ENCODE measurements at regions not wholly inside any gene's neighbourhood (a gene's known extent, or its start where the extent isn't known, plus 50 kb on each side); places are given as distances from the start of the nearest gene placed in this dataset.

DNA sequence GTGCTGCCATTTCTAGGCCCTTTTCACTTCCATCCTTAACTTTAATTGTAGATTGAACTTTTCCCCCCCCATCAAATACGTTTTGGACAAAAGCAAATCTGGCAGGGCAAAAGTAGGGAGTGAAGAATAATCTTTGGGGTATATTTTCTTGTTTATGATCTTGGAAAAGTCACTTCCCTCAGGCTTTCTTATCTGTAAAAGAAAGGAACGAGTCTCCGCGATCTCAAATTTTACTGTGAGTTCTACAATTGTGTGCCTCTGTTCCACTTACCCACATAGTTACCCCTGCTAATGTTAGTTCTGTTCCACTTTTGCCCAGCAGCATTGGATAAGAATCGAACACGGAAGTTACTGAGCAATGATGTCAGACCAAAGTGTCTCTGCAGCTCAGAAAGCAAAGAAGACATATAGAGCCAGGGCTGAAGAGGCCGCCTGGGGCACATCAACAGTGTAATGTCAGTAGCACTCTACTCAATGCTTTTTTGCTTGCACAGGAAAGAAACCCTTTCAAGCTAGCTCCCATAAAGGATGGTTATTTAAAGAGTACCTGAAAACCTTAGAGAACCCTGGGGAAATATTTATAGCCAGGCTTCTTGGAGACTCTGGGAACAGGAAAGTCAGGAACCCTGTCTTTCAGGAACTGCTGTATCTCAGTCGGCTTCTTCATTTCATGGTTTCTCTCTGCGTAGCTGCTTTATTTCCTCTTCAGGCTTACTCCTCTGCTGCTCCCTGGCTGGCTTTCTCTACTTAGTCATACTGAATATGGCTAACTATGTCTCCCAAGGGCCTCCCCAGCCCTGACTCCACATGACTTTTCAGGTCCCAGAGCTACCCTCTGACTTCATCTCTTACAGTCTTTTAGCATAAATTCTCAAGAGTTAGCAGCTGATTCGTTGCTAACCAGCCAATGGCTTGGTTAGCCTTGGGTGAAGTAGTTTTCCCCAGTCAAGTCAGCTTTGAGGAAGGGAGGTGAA is 123.7 kb upstream of the FAM3C start:
- Histone ChIP-seq H3K27ac (ENCODE audit: insufficient read depth in 1 of 2, low read depth in 1 of 2, low read length in 2 of 2, poor library complexity in 1 of 2, severe bottlenecking in 2 of 2) (no peak overlapping the region), H3K4me3 (ENCODE audit: control insufficient read depth in 1 of 7, extremely low read depth in 1 of 7, insufficient read depth in 4 of 7, low read depth in 2 of 7, low read length in 6 of 7) (no peak overlapping the region), H3K4me1 (ENCODE audit: control extremely low read depth in 1 of 4, control insufficient read depth in 4 of 4, insufficient read depth in 4 of 4, low read length in 3 of 4) (no peaks in the 10 kb centered on the region), H3K36me3 (ENCODE audit: control insufficient read depth in 4 of 4, insufficient read depth in 4 of 4, low read length in 3 of 4) (no peaks in the 10 kb centered on the region), H3K9me3 (ENCODE audit: control extremely low read depth in 1 of 5, control insufficient read depth in 4 of 5, insufficient read depth in 2 of 5, low read depth in 1 of 5, low read length in 4 of 5) (no peaks in the 10 kb centered on the region), H3K27me3 (replicated peaks in 2 of 5; ENCODE audit: control insufficient read depth in 4 of 5, insufficient read depth in 5 of 5, low read length in 4 of 5) (no peaks in the 10 kb centered on the region)
- POLR2A ChIA-PET: no interaction called here
- CTCF ChIA-PET: no interaction called here
- 73% methylated on average over 5 of the region's 10 CpGs for WGBS (ENCODE audit: insufficient coverage)
- peak in 2 of 3 donors; percentile 18 to 26 for DNase-seq

DNA sequence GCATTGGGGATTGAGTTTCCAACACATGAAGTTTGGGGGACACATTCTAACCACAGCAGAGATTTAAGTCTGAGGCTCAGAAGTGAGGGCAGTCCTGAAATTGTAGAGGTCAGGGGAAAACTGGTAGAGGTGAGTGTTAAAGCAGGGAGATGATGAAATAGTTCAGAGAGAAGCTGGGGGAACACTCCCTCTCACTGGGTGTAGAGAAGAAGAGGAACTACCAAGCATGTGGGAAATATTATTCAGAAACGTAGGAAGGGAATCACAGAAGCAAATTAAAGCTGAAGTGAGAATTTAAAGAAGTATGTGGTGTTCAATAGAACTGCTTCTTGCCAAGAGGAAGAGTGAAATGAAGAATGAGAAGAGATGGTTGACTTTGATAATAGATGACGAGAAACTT is 121.5 kb upstream of the FAM3C start:
- WGBS (ENCODE audit: insufficient coverage): 40% methylated on average over 2 of the region's 2 CpGs
- Histone ChIP-seq H3K4me3 (ENCODE audit: control insufficient read depth in 1 of 7, extremely low read depth in 1 of 7, insufficient read depth in 4 of 7, low read depth in 2 of 7, low read length in 6 of 7) (no peak overlapping the region), H3K27me3 (replicated peaks in 2 of 5; ENCODE audit: control insufficient read depth in 4 of 5, insufficient read depth in 5 of 5, low read length in 4 of 5) (no peaks in the 10 kb centered on the region), H3K36me3 (ENCODE audit: control insufficient read depth in 4 of 4, insufficient read depth in 4 of 4, low read length in 3 of 4) (no peaks in the 10 kb centered on the region), H3K27ac (ENCODE audit: insufficient read depth in 1 of 2, low read depth in 1 of 2, low read length in 2 of 2, poor library complexity in 1 of 2, severe bottlenecking in 2 of 2) (no peak overlapping the region), H3K9me3 (ENCODE audit: control extremely low read depth in 1 of 5, control insufficient read depth in 4 of 5, insufficient read depth in 2 of 5, low read depth in 1 of 5, low read length in 4 of 5) (no peaks in the 10 kb centered on the region), H3K4me1 (ENCODE audit: control extremely low read depth in 1 of 4, control insufficient read depth in 4 of 4, insufficient read depth in 4 of 4, low read length in 3 of 4) (no peaks in the 10 kb centered on the region)
- ChIA-PET POLR2A (no interaction called here), CTCF (no interaction called here)
- DNase-seq: no peak

DNA sequence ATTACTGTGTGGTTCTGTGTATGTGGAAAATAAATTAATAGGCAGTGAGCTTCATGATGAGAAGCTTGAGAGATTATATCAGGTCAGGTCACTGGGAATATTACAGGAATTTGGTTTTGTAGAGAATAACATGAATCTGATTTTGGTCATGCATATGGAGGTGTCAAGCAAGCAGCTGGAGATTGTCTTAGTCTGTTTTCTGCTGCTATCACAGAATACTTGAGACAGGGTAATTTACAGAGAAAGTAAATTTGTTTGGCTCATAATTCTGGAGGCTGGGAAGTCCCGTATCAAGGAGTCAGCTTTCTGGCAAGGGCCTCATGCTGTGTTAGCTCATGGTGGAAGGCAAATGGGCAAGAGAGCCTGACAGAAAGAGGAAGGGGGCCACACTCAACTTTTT is 120.7 kb upstream of the FAM3C start:
- no peaks in the 10 kb centered on the region for H3K36me3 ChIP-seq (ENCODE audit: control insufficient read depth in 4 of 4, insufficient read depth in 4 of 4, low read length in 3 of 4)
- POLR2A ChIA-PET: no interaction called here
- H3K27ac ChIP-seq (ENCODE audit: insufficient read depth in 1 of 2, low read depth in 1 of 2, low read length in 2 of 2, poor library complexity in 1 of 2, severe bottlenecking in 2 of 2): no peak overlapping the region
- H3K9me3 ChIP-seq (ENCODE audit: control extremely low read depth in 1 of 5, control insufficient read depth in 4 of 5, insufficient read depth in 2 of 5, low read depth in 1 of 5, low read length in 4 of 5): no peaks in the 10 kb centered on the region
- 100% methylated on average over 1 of the region's 1 CpG for WGBS (ENCODE audit: insufficient coverage)
- H3K27me3 ChIP-seq (replicated peaks in 2 of 5; ENCODE audit: control insufficient read depth in 4 of 5, insufficient read depth in 5 of 5, low read length in 4 of 5): no peaks in the 10 kb centered on the region
- DNase-seq: no peak
- CTCF ChIA-PET: no interaction called here
- no peaks in the 10 kb centered on the region for H3K4me1 ChIP-seq (ENCODE audit: control extremely low read depth in 1 of 4, control insufficient read depth in 4 of 4, insufficient read depth in 4 of 4, low read length in 3 of 4)
- H3K4me3 ChIP-seq (ENCODE audit: control insufficient read depth in 1 of 7, extremely low read depth in 1 of 7, insufficient read depth in 4 of 7, low read depth in 2 of 7, low read length in 6 of 7): no peak overlapping the region

DNA sequence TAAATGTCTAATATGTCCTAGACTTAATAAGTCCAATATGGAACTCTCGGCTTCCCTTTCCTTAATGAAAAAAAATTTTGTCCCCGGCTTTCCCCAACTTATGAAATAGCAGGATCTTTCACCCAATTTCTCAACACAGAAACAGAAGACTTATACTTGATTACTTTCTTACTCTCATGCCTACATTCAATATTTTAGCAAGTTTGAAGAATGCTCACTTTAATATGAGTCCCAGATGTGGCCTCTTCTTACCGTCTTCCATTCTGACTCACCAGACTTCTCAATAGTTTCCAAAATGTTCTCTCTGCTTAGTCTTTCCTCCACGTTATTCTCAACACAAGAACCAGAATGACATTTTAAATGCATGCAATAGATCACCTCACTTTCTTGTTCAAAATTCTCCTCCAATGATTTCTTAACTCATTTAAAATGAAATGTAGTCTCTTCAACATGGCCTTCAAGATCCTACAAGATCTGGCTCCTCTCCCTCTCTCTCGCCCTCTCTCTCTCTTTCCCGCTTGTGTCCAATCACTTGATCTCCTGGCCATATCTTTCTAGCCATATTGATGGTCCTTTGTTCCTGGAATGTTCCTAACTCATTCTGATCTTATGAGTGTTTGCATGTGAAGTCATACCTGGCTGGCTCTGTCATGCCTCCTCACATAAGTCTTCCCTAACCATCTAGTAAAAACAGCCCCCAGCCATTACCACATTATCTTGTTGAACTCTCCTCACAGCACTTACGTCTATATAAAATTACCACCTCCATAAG is 119.7 kb upstream of the FAM3C start:
- 93% methylated on average over 4 of the region's 7 CpGs for WGBS (ENCODE audit: insufficient coverage)
- no peaks in the 10 kb centered on the region for H3K27me3 ChIP-seq (replicated peaks in 2 of 5; ENCODE audit: control insufficient read depth in 4 of 5, insufficient read depth in 5 of 5, low read length in 4 of 5)
- H3K9me3 ChIP-seq (ENCODE audit: control extremely low read depth in 1 of 5, control insufficient read depth in 4 of 5, insufficient read depth in 2 of 5, low read depth in 1 of 5, low read length in 4 of 5): peaks cover 0 to 4% (median 4%) of the 10 kb centered on the region in 5 experiments
- H3K4me3 ChIP-seq (ENCODE audit: control insufficient read depth in 1 of 7, extremely low read depth in 1 of 7, insufficient read depth in 4 of 7, low read depth in 2 of 7, low read length in 6 of 7): no peak overlapping the region
- ChIA-PET CTCF (no interaction called here), POLR2A (no interaction called here)
- no peak for DNase-seq
- H3K36me3 ChIP-seq (ENCODE audit: control insufficient read depth in 4 of 4, insufficient read depth in 4 of 4, low read length in 3 of 4): no peaks in the 10 kb centered on the region
- H3K27ac ChIP-seq (ENCODE audit: insufficient read depth in 1 of 2, low read depth in 1 of 2, low read length in 2 of 2, poor library complexity in 1 of 2, severe bottlenecking in 2 of 2): no peak overlapping the region
- H3K4me1 ChIP-seq (ENCODE audit: control extremely low read depth in 1 of 4, control insufficient read depth in 4 of 4, insufficient read depth in 4 of 4, low read length in 3 of 4): no peaks in the 10 kb centered on the region

DNA sequence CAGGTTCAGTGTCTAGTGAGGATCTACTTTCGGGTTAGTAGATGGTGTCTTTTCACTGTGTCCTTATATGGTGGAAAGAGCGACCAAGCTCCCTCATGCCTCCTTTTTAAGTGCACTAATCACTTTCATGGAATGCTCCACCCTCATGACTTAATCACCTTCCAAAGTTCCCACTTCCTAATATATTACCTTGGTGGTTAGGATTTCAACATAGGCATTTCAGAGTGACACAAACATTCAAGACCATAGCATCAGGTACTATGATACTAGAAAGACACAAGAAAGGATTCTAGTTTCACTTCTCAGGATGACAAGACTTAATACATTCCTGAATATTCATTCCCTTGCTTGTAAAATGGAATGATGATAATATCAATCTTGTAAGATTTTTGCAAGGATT is 119.1 kb upstream of the FAM3C start:
- CTCF ChIA-PET: no interaction called here
- POLR2A ChIA-PET: no interaction called here
- Histone ChIP-seq H3K4me1 (ENCODE audit: control extremely low read depth in 1 of 4, control insufficient read depth in 4 of 4, insufficient read depth in 4 of 4, low read length in 3 of 4) (no peaks in the 10 kb centered on the region), H3K9me3 (ENCODE audit: control extremely low read depth in 1 of 5, control insufficient read depth in 4 of 5, insufficient read depth in 2 of 5, low read depth in 1 of 5, low read length in 4 of 5) (peaks cover 0 to 10% (median 9%) of the 10 kb centered on the region in 5 experiments), H3K36me3 (ENCODE audit: control insufficient read depth in 4 of 4, insufficient read depth in 4 of 4, low read length in 3 of 4) (no peaks in the 10 kb centered on the region), H3K27ac (ENCODE audit: insufficient read depth in 1 of 2, low read depth in 1 of 2, low read length in 2 of 2, poor library complexity in 1 of 2, severe bottlenecking in 2 of 2) (no peak overlapping the region), H3K4me3 (ENCODE audit: control insufficient read depth in 1 of 7, extremely low read depth in 1 of 7, insufficient read depth in 4 of 7, low read depth in 2 of 7, low read length in 6 of 7) (no peak overlapping the region), H3K27me3 (replicated peaks in 2 of 5; ENCODE audit: control insufficient read depth in 4 of 5, insufficient read depth in 5 of 5, low read length in 4 of 5) (no peaks in the 10 kb centered on the region)
- WGBS (ENCODE audit: insufficient coverage): no CpG with 5 or more reads among the region's 2 CpGs
- no peak for DNase-seq

DNA sequence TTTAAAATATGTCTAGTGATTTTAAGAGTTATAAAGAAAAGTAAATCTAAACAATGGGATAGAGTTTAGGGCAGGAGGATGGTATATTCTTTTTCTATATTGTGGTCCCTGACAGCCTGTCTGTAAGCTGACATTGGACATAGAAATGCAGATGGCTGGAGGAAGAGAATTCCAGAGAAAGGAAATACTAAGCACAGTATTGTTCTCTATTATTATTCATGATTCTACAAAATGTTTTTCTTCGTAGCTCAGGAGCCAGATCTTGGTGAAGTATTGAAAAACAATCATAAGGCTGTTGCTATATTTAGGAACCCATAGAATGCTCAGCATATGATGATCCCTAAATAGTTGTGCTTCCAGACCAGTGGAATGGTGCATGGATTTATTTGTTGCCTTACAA is 117.0 kb upstream of the FAM3C start:
- no peak for DNase-seq
- H3K27me3 ChIP-seq (replicated peaks in 2 of 5; ENCODE audit: control insufficient read depth in 4 of 5, insufficient read depth in 5 of 5, low read length in 4 of 5): no peaks in the 10 kb centered on the region
- H3K4me3 ChIP-seq (ENCODE audit: control insufficient read depth in 1 of 7, extremely low read depth in 1 of 7, insufficient read depth in 4 of 7, low read depth in 2 of 7, low read length in 6 of 7): no peak overlapping the region
- ChIA-PET POLR2A (no interaction called here), CTCF (no interaction called here)
- H3K4me1 ChIP-seq (ENCODE audit: control extremely low read depth in 1 of 4, control insufficient read depth in 4 of 4, insufficient read depth in 4 of 4, low read length in 3 of 4): no peaks in the 10 kb centered on the region
- H3K36me3 ChIP-seq (ENCODE audit: control insufficient read depth in 4 of 4, insufficient read depth in 4 of 4, low read length in 3 of 4): no peaks in the 10 kb centered on the region
- no CpG with 5 or more reads among the region's 1 CpG for WGBS (ENCODE audit: insufficient coverage)
- H3K9me3 ChIP-seq (ENCODE audit: control extremely low read depth in 1 of 5, control insufficient read depth in 4 of 5, insufficient read depth in 2 of 5, low read depth in 1 of 5, low read length in 4 of 5): peaks cover 0 to 17% (median 12%) of the 10 kb centered on the region in 5 experiments
- H3K27ac ChIP-seq (ENCODE audit: insufficient read depth in 1 of 2, low read depth in 1 of 2, low read length in 2 of 2, poor library complexity in 1 of 2, severe bottlenecking in 2 of 2): no peak overlapping the region

DNA sequence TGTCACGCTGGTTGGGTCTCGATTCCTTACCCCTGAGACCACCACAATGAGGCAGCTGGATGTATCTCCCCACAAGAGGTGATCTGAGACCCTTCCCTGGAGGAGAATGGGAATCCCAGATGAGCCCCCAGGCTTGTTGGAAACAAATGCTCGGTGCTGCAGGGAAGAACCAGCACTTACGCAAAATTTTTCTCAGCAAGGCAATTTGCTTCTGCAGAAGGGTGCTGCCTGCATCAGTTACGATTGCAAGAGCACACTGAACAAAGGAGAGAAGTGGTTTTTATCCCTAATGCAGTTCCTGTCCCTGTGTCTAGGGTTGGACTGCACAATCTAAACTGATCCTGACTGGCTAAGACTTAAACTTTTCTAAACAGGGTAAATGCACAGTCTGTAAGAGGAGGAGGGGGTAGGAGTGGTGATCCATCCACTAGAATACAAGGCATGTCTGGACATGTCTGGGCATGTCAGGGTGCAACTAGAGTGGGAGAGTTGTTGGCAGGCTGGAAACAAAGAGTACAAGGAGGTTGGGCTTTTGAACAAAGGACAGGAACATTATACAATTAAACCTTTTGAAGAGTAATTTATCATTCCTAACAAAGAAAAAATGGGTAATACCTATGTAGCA is 114.9 kb upstream of the FAM3C start:
- H3K36me3 ChIP-seq (ENCODE audit: control insufficient read depth in 4 of 4, insufficient read depth in 4 of 4, low read length in 3 of 4): no peaks in the 10 kb centered on the region
- H3K4me1 ChIP-seq (ENCODE audit: control extremely low read depth in 1 of 4, control insufficient read depth in 4 of 4, insufficient read depth in 4 of 4, low read length in 3 of 4): no peaks in the 10 kb centered on the region
- H3K27ac ChIP-seq (ENCODE audit: insufficient read depth in 1 of 2, low read depth in 1 of 2, low read length in 2 of 2, poor library complexity in 1 of 2, severe bottlenecking in 2 of 2): no peak overlapping the region
- ChIA-PET POLR2A (no interaction called here), CTCF (no interaction called here)
- peaks cover 0 to 21% (median 12%) of the 10 kb centered on the region in 5 experiments for H3K9me3 ChIP-seq (ENCODE audit: control extremely low read depth in 1 of 5, control insufficient read depth in 4 of 5, insufficient read depth in 2 of 5, low read depth in 1 of 5, low read length in 4 of 5)
- DNase-seq: no peak
- no peaks in the 10 kb centered on the region for H3K27me3 ChIP-seq (replicated peaks in 2 of 5; ENCODE audit: control insufficient read depth in 4 of 5, insufficient read depth in 5 of 5, low read length in 4 of 5)
- 76% methylated on average over 3 of the region's 5 CpGs for WGBS (ENCODE audit: insufficient coverage)
- no peak overlapping the region for H3K4me3 ChIP-seq (ENCODE audit: control insufficient read depth in 1 of 7, extremely low read depth in 1 of 7, insufficient read depth in 4 of 7, low read depth in 2 of 7, low read length in 6 of 7)

Measured in common myeloid progenitor, CD34-positive (primary cell).